ENCODE measurements at regions not wholly inside any gene's neighbourhood (a gene's known extent, or its start where the extent isn't known, plus 50 kb on each side); places are given as distances from the start of the nearest gene placed in this dataset.

DNA sequence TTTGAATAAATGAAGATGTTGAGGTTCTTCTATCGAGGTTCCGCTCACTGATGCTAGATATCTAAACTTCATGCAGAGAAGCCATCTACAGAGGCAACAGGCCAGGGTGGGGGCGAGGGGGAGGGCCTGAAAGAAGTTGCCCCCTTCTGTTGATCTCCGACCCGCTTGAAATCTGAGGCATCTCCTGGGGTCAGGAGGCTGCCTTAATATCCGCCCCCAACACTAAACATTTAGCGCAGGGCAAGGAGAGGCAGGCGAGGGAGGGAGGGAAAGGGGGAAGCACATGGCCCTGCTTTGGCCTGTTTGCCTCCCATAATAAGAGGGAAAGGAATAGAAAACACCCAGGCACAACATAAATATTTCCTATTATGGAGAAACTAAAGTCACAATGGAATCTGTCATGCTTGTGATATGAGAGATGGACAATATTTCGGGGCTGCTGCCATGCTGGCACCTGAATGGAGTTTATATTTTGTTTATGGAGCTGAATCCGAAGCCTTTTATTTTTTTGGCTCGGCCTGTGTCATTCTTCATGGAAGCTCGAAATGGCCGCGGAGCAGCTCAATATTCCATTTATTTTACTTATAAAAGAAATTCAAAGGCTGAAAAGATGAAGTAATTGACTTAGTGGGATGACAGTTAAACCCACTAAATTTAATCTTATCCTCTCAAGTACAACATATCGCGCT lies 221.1 kb downstream of the INSIG2 start:
- no peak for FAIRE-seq
- DNase-seq (ENCODE audit: insufficient read length, low spot score) = no peak

DNA sequence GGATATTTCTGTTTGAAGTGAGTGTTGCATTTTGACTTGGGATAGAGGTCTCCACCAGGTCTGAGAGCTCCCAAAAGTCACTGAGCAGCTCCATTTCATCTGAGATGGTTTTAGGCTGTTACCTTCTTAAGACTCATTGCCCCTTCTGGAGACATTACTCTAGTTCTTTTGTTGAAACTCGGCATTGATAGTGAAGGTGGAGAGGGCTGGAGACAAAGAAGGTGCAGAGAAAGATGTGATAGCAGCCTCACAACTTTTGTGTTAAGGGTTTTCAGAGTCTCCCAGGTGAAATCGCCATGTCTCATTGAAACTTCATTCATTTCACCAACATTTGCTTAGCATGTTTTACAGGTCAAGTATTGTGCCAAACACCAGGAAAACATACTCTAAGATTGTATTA lies 219.6 kb downstream of the INSIG2 start:
- FAIRE-seq = no peak
- DNase-seq (ENCODE audit: insufficient read length, low spot score) = no peak

DNA sequence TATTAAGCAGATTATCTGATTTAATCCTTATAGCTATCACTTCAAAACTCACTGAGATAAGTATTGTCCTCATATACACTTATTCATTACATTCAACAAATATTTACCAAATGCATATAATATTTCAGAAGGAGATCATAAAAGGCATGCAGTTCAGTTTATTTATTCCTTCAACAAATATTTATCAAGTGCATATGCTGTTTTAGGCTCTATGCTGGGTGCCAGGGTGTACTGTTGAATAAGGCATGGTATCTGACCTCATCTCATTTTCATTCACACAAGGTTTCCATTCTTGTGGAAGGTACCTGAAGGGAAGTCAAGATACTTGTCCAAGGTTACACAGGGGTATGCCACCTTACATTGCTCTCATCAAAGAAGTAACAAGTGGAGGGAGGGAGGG lies 213.0 kb downstream of the INSIG2 start:
- DNase-seq (ENCODE audit: insufficient read length, low spot score) (no peak), FAIRE-seq (no peak)

DNA sequence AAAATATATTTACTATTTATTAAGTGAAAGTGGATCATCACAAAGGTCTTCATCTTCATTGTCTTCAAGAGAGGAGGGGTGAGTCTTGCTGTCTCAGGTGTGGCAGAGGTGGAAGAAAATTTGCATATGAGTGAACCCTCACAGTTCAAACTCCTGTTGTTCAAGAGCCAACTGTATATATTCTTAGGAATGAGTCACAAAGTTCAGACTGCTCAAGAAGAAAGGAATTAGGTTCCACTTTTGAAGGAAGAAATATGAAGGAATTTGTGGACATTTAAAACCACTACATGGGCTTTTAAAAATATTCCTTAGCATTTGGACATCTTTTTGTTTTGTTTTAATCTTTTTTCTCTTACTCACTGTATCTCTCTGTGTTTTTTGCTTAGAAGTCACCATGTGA lies 212.6 kb downstream of the INSIG2 start:
- FAIRE-seq = no peak
- no peak for DNase-seq (ENCODE audit: insufficient read length, low spot score)

DNA sequence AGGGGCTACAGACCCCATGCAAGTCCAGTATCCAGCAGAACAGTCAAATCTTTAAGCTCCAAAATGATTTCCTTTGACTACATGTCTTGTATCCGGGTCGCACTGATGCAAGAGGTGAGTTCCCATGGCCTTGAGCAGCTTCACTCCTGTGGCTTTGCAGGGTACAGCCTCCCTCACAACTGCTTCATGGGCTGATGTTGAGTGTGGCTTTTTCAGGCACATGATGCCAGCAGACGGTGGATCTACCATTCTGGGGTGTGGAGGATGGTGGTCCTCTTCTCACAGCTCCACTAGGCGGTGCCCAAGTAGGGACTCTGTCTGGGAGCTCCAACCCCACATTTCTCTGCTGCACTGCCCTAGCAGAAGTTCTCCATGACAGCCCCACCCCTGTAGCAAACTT lies 208.4 kb downstream of the INSIG2 start:
- FAIRE-seq (no peak), DNase-seq (ENCODE audit: insufficient read length, low spot score) (no peak)

DNA sequence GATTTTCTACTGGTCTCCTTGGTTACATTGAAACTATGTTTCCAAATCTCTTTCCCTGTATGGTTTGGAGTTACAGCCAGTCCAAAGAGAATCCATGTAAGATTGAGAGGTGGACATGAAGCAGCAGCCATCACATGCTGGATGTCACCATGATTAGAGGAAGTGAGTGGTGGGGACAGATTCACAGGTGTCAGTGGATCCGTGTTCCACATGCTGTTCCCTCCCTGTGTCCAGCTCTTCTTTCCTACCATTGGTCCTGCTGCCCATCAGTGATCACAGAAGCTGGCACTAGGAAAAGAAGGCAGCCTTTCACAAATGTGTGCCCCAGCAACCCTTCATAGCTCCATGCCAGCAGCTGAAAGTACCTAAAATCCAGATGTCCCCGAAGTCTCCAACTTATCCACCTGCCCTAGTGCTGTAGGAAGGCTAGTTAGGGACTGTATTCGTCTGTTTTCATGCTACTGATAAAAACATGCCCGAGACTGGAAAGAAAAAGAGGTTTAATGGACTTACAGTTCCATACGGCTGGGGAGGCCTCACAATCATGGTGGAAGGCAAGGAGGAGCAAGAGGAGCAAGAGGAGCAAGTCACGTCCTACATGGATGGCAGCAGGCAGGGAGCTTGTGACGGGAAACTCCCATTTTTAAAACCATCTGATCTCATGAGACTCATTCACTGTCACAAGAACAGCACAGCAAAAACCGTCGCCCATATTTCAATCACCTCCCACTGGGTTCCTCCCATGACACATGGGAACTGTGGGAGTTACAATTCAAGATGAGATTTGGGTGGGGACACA lies 207.5 kb downstream of the INSIG2 start:
- no peak for FAIRE-seq
- no peak for DNase-seq (ENCODE audit: insufficient read length, low spot score)

DNA sequence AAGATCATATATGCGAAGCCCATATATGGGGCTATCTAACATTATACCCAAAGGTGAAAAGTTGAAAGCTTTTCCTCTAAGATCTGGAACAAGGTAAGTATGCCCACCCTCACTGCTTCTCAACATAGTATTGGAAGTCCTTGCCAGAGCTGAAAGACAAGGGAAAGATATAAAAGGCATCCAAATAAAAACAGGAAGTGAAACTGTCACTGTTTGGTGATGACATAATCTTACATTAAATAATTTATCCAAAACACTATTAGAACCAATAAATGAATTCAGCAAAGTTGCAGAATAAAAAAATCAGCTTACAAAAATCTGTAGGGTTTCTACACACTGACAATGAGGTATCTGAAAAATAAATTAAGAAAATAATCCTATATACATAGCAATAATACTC lies 205.8 kb downstream of the INSIG2 start:
- FAIRE-seq (no peak), DNase-seq (ENCODE audit: insufficient read length, low spot score) (no peak)

DNA sequence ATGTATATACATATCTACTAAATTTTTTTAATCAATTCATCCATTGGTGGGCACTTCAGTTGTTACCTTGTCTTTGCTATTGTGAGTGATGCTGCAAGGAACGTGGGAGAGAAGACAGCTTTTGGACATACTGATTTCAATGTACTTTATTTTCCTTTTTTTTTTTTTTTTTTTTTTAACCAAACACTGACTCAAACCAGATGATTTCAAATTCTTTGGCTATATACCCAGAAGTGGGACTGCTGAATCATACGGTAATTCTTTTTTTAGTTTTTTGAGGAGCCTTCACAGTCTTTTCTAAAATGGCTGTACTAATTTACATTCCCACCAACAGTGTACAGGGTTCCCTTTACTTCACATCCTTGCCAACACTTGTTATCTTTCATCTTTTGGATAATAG lies 204.7 kb downstream of the INSIG2 start:
- no peak for FAIRE-seq
- no peak for DNase-seq (ENCODE audit: insufficient read length, low spot score)

DNA sequence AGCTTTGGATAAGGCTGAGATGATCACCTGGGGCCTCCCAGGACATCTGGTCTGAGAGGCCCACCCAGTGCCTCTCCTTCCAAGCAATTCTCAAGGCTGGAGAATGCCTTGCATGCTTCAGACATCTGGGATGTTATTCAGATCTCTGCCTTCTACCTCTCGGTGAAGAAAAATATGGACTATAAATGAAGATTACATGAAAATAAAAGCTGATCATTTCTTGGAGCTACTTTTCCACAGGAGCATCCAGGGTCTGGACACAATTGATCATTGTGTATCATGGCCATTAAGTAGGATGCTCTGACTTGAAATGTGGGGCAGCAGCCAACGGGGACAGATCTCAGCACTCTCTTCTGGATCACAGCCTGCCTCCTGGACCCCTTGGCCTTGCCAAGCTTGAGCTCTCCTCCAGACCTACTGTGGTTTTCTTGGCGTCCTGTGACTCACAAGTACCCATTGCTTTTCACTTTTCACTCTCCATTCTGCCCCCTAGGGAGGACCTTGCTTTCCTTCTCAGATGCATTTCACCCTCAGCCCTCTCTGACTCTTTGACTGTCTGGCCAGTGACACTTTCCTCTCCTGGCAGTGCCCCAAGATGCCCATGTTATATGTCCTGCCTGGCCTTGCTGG lies 203.1 kb downstream of the INSIG2 start:
- no peak for DNase-seq (ENCODE audit: insufficient read length, low spot score)
- FAIRE-seq = no peak

DNA sequence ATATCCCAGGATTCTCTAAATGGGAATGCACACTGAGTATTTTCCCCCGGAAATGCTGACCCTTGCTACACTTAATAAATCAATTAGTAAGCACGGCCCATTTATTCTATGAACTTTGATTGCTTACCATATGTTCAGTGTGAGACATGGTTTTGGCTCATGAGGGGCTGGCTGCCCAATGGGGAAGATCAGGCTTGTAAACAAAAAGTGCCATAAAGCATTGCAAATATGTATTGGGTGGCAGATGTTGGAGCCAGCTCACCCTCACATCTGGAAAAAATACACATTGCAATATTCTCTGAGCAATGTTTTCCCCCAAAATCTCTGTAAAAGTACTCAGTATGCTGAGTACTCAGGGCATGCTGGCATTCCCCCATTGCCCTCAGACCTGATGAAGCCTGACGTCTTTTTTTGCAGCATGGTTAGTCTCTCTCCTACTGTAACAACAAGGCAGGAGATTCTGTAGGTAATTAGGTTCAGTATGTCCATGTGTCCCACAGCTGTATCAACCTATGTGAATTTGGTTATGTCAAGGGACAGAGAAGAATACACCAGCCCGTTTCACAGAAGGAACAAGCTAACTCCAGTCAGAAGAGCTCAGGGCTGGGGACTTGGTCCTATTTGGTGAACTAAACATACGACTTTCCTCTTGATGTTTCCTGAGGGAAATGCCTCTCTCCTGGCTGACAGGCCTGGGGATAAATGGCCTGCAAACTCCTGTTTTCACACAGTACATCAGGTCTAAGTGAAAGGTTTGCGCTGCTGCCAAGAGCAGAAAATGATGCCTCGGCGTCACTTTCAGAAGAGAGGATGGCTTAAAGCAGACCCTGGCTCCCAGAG lies 202.4 kb downstream of the INSIG2 start:
- FAIRE-seq (no peak), DNase-seq (ENCODE audit: insufficient read length, low spot score) (no peak)

DNA sequence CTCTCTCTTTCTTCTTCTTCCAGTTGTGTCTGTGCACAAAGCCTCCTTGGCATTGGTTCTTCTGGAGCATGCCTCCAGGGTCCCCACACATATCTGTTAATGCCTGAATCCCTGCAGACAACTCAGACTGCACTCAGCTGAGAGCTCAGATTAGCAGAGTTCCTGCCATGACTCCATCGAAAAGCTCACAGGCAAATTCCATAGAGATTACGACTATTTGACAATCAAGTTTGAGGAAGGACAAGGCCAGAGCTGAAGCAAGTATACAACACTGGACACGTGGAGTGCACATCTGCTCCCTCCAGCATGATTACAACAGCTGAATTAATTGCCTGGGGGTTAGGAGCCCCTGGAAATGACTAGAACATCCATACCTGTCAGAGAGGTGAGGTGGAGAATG lies 190.7 kb downstream of the INSIG2 start:
- DNase-seq (ENCODE audit: insufficient read length, low spot score) = no peak
- no peak for FAIRE-seq

DNA sequence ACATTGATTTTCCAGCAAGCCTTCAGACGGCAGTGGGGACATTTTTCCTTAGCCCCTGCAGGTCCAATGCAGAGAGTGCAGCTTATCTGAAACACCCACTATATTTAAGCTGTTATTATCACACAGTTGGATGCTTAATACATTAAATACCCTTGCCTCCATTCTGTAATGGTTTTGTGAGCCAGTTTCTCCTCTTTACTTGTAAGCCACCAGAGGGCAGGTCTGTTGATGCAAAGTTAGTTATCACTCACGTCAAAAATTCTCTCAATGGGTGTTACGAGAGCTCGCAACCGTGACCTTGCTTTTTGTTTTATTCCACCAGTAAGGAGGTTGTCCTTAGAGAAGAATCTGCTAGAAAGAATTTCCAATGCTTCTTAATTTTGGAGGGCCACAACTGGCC lies 189.8 kb downstream of the INSIG2 start:
- no peak for DNase-seq (ENCODE audit: insufficient read length, low spot score)
- FAIRE-seq = no peak

DNA sequence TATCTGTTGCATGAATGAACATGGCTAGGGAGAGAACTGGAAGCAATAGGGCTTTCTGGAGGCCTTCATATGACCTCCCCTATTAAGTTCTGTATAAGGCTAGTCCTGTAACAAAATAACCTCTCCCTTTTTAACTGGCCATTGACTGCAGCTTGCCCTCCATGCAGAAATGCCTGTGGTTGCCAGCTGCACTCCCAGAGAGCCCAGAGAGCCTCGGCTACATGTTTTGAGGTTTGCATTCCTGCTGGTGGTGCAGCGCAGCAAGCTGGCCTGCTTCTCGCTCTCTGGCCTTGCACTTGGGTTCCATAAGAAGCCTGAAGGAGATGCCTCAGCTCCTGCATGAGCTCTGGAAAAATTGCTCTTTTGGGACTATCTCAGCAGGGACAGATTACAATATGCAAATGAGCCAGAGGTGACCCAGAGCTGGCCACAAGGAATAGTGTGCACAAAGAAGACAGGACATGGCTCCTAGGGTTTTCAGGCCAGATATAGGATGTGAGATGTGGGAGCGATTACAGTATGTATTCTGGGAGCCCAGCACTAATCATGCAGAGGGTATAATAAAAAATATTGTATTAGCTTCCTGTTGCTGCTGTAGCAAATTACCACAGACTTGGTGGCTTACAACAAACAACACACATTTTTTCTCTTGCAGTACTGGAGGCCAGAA lies 186.7 kb downstream of the INSIG2 start:
- no peak for FAIRE-seq
- DNase-seq (ENCODE audit: insufficient read length, low spot score) = no peak

DNA sequence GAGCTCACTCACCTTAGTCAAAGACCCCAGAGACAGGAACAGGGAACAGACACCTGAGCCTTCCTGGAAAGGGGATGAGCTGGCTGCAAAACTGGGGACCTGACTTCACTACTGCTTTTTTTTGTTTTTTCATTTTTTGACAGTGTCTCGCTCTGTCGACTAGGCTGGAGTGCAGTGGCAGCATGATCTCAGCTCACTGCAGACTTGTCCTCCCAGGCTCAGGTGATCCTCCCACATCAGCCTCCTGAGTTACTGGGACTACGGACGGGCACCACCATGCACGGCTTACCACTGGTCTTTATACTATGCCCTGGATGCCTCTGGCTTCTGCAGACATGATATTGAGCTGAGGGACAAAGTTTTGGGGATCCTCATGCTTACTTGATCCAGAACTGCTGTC lies 184.1 kb downstream of the INSIG2 start:
- FAIRE-seq = no peak
- DNase-seq (ENCODE audit: insufficient read length, low spot score) = no peak

DNA sequence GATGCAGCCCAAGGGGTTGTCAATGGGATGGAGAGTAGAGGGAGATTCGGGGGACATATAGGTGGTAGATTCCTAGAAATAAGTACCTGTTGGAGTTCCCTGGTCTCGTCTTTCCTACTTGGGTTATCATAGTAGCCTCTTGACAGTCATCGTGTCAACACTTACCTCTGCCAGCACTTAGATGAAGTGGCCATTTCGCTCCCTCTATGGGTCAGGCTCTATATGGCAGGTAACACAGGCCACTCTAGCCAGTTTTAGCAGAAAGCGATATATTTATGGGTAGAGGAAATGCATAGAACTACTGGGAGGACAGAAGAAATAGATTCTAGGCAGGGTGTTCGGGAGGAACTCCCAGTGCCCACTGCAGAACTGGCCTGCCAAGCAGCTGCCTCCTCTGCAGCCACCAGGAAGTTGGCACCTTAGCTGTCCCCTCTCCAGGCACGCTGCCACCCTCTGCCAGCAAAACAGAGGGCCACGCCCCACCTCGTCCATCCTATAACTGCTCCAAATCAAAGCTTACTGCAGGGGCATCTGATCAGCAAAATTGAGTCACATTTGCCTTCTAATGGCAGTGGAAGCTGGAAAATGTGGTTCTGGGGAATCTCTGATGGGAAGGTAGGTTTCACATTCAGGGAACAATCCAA lies 181.3 kb downstream of the INSIG2 start:
- DNase-seq (ENCODE audit: insufficient read length, low spot score) (no peak), FAIRE-seq (no peak)

DNA sequence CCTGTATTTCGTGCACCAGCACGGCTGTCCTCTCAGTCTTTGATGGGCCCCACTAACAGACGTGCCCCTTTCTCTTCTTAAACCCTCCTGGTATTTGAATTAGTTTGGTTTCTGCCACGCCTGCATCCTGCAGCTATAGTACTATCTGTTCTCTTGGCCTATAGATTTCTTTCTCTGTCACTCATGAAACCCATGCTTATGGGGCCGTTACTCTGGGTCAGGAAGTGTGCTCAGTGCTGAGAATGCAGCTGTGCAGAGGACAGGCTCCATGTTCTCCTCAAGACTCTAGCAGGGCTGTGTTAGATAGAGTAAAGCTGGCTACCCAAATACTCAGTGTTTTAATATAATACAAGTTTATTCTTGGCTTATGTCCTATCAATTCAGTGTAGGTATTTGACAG lies 180.0 kb downstream of the INSIG2 start:
- no peak for DNase-seq (ENCODE audit: insufficient read length, low spot score)
- no peak for FAIRE-seq

DNA sequence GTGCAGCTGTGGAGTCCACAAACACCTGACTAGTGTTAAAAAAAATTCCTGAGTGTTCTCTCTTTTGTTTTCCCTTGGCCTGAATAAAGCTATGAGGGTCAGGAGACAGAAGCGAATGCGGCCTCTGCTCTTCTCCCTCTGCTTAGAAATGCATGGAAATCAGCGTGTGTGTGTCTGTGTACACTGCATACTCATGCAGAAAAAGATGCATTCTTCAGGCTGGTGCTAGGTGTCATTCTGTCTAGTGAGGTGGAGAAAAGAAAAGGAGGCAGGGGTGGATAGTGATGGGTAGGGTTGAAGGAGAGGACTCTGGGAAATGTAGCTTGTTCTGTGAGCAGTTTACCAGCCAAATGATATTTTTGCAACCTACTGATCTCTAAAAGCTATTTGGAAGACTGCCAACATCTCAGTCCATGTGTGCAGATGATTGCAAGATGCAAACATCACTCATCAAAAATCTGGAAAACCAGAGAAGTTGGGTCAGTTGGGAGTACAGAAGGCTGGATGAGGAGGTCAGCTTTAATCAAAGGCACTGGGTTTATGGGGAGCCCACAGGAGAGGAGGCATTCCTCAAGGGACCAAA lies 177.7 kb downstream of the INSIG2 start:
- DNase-seq (ENCODE audit: insufficient read length, low spot score) = no peak
- no peak for FAIRE-seq

DNA sequence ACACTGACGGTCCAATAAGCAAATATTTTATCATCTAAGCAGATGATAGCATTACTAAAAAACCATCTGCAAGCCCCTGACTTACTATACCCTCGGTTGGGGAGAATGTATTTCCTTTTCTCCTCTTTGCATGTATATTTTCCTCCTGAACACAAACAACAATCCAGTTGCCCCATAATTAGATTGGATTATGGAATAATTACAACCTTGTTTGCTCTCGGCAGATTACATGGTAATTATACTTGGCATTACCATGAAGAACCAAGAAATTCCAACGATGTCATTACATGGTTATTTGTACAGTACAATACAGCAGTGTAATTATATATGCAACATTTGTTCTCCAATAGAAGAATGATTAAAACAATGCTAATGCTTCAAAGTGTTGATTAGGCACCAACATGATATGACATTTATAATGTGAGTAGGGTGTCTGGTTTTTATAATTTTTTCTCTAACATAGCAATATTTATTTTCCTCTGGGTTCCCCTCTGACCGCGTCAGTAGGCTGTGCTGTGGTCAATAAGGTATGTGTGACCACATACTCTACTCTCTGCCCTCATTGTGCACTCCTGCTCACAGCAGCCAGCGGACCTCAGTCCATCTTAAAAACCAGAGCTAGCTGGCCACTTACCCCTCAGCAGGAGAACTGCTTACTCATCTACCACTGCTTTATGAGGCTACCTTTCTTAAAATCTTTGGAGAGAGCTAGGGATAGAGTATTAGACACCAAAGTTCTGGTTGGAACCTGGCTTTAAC lies 176.1 kb downstream of the INSIG2 start:
- DNase-seq (ENCODE audit: insufficient read length, low spot score) (no peak), FAIRE-seq (no peak)

DNA sequence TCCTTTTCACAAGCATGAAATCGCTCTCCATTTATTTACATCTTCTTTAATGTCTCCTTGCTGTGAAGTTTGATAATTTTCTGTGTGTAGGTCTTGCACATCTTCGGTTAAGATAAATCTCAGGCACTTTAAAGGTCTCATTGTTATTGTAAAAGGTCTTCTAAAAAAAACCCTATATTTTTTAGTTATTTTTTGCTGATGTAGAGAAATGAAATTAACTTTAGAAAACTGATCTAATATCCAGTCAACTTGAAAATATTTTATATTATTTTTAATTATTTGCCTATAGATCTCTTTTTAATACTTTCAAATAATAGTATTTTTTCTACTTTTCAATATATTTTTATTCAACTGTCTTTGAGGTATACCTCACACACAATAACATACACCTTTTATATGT lies 169.4 kb downstream of the INSIG2 start:
- DNase-seq (ENCODE audit: insufficient read length, low spot score) (no peak), FAIRE-seq (no peak)

Data from HTR-8/SVneo (cell line).